HepG2 (cell line): ENCODE measurements at regions not wholly inside any gene's neighbourhood (a gene's known extent, or its start where the extent isn't known, plus 50 kb on each side); places are given as distances from the start of the nearest gene placed in this dataset.
A peak's percentile ranks its signal among the peaks of the same experiment; 100 is the strongest.

ENCODE experiments used
- ARNT2 ChIP-seq: sonication (generic); formaldehyde crosslinking; IDR thresholded peaks from 2 replicates; pipeline ENCODE4 v1.8.0; 2022; ENCODE audit warnings: mild to moderate bottlenecking, low read depth, missing genetic modification reagents, moderate library complexity
- BHLHE40 ChIP-seq: IDR thresholded peaks from 2 replicates; pipeline ENCODE4 v1.6.1; 2011; ENCODE audit warnings: low read length, improper control_type of control experiment
- CENPX ChIP-seq: sonication (generic); formaldehyde crosslinking; IDR thresholded peaks from 2 replicates; pipeline ENCODE4 v1.9.0; 2021; ENCODE audit warnings: mild to moderate bottlenecking, missing genetic modification reagents, moderate library complexity
- FOXK2 ChIP-seq: fragments of 450-650 bp; IDR thresholded peaks from 2 replicates; pipeline ENCODE4 v1.6.1; 2016
- HMG20A ChIP-seq: IDR thresholded peaks from 2 replicates; pipeline ENCODE4 v1.6.1; 2016; ENCODE audit warnings: borderline replicate concordance
- KAT7 ChIP-seq: IDR thresholded peaks from 2 replicates; pipeline ENCODE4 v1.6.1; 2018; ENCODE audit warnings: borderline replicate concordance, missing compliant biosample characterization
- KDM1A ChIP-seq: IDR thresholded peaks from 2 replicates; pipeline ENCODE4 v1.6.1; 2016; ENCODE audit warnings: missing compliant biosample characterization
- MIER3 ChIP-seq: IDR thresholded peaks from 2 replicates; pipeline ENCODE4 v1.6.1; 2016; ENCODE audit warnings: missing compliant biosample characterization, borderline replicate concordance
- MTA3 ChIP-seq: sonication (generic); formaldehyde crosslinking; IDR thresholded peaks from 2 replicates; pipeline ENCODE4 v1.4.0; 2020; ENCODE audit warnings: missing genetic modification reagents
- NR2F1 ChIP-seq, 2 experiments: fragments of 450-650 bp in 1 of 2; formaldehyde crosslinking in 1 of 2; IDR thresholded peaks; 2 replicates each; pipeline versions ENCODE4 v1.5.0 to v1.6.1; 2016 to 2020; ENCODE audit warnings: mild to moderate bottlenecking in 1 of 2, missing compliant biosample characterization in 1 of 2, missing genetic modification reagents in 1 of 2, moderate library complexity in 1 of 2
- RORA ChIP-seq: sonication (generic); formaldehyde crosslinking; IDR thresholded peaks from 2 replicates; pipeline ENCODE4 v1.5.0; 2020; ENCODE audit warnings: mild to moderate bottlenecking, missing genetic modification reagents, moderate library complexity
- SP140L ChIP-seq: sonication (generic); formaldehyde crosslinking; IDR thresholded peaks from 2 replicates; pipeline ENCODE4 v1.4.0; 2020; ENCODE audit warnings: missing genetic modification reagents, borderline replicate concordance
- SPEN ChIP-seq: sonication (generic); formaldehyde crosslinking; IDR thresholded peaks from 2 replicates; pipeline ENCODE4 v1.5.1; 2020; ENCODE audit warnings: low read depth, mild to moderate bottlenecking, missing genetic modification reagents
- ZBTB20 ChIP-seq: sonication (generic); formaldehyde crosslinking; IDR thresholded peaks from 2 replicates; pipeline ENCODE4 v1.8.1; 2023; ENCODE audit warnings: missing genetic modification reagents, low read depth, mild to moderate bottlenecking, borderline replicate concordance
- ZNF124 ChIP-seq: sonication (generic); formaldehyde crosslinking; IDR thresholded peaks from 2 replicates; pipeline ENCODE4 v1.4.0; 2020; ENCODE audit warnings: missing genetic modification reagents
- ZNF337 ChIP-seq: sonication (generic); formaldehyde crosslinking; IDR thresholded peaks from 2 replicates; pipeline ENCODE4 v1.5.1; 2020; ENCODE audit warnings: missing genetic modification reagents, low read depth, mild to moderate bottlenecking, borderline replicate concordance
- ZNF501 ChIP-seq: sonication (generic); formaldehyde crosslinking; IDR thresholded peaks from 2 replicates; pipeline ENCODE4 v1.5.1; 2020; ENCODE audit warnings: mild to moderate bottlenecking, moderate library complexity, missing genetic modification reagents
- ZNF549 ChIP-seq: sonication (generic); formaldehyde crosslinking; IDR thresholded peaks from 2 replicates; pipeline ENCODE4 v1.5.0; 2020; ENCODE audit warnings: missing genetic modification reagents
- ZSCAN12 ChIP-seq: sonication (generic); formaldehyde crosslinking; IDR thresholded peaks from 2 replicates; pipeline ENCODE4 v1.9.0; 2021; ENCODE audit warnings: mild to moderate bottlenecking, missing genetic modification reagents
- TF ChIP-seq, protein P1 (sequence below): sonication (generic); formaldehyde crosslinking; IDR thresholded peaks from 2 replicates; pipeline ENCODE4 v1.5.1; 2020; ENCODE audit warnings: missing genetic modification reagents, mild to moderate bottlenecking, borderline replicate concordance
- TF ChIP-seq, protein P2 (sequence below): sonication (generic); formaldehyde crosslinking; IDR thresholded peaks from 2 replicates; pipeline ENCODE4 v1.8.0; 2022; ENCODE audit warnings: mild to moderate bottlenecking, missing genetic modification reagents
- TF ChIP-seq, protein P3 (sequence below): IDR thresholded peaks from 2 replicates; pipeline ENCODE4 v1.6.1; 2016

DNA sequence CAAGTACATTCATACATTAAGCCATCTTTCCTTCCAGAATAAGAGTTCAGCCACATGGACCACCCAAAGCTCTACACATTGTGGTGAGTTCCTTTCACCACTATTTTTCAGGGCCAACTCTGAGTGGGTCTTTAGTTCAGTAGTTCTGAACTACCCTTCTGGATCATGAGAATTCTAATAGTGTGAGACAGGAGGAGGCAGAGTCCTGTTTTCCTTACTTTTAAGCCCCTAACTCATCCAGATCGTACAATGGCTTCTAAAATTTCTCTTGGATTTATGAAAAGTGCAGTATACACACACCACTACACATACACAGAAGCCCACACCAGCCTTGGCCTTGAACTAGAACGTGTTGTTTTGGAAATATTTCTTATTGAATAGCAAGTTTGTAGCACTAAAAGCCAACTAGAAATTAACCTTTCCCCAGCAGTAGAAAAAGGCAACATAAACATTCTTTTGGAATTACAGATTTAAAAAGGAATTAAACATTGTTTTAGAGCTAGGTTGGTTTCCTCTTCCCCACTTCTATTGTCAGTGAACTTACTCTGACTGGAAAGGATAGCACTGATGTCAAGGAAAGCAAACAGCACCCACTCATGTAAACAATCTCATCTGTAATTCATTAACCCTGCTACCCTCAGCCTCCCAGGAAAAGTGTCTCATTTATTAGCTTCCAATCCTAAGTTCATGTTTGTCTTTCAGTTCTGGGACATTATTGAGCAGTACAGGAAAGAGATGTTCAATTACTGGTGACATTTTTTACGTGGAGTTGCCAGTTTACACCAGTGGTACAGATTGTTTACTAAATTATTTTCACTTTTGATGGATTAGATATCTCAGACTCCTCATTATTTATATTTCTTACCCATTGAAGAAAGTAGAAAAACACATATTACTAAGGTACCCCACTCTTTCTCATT is 95.7 kb upstream of the AGTR1 start (continued):
- TF ChIP-seq KDM1A (CRISPR knock-in tag) (no peak), ZBTB20 (CRISPR knock-in tag) (peak; percentile 75; the same call in 1 of the 2 replicates), BHLHE40 (no peak), MTA3 (CRISPR knock-in tag) (no peak), SPEN (CRISPR knock-in tag) (no peak), HMG20A (CRISPR knock-in tag) (peak; percentile 96), ZNF549 (CRISPR knock-in tag) (no peak), ZNF337 (no peak), MIER3 (CRISPR knock-in tag) (peak; percentile 39; the same call in 1 of the 2 replicates), RORA (no peak), KAT7 (CRISPR knock-in tag) (peak; percentile 78; the same call in 1 of the 2 replicates), ZNF501 (no peak), CENPX (CRISPR knock-in tag) (no peak), SP140L (CRISPR knock-in tag) (no peak), FOXK2 (peak; percentile 48), ZSCAN12 (CRISPR knock-in tag) (no peak; the same call in 1 of the 2 replicates), ARNT2 (CRISPR knock-in tag) (0 out of 2 replicates have a peak, but pooled peaks have one; percentile 47), ZNF124 (CRISPR knock-in tag) (peak; percentile 31; the same call in 1 of the 2 replicates), NR2F1 (CRISPR knock-in tag; IDR thresholded peaks at IDR 0.05) (peak; percentile 60 to 61; a peak in 2 of 4 replicates)
- TF ChIP-seq, protein P1, sequence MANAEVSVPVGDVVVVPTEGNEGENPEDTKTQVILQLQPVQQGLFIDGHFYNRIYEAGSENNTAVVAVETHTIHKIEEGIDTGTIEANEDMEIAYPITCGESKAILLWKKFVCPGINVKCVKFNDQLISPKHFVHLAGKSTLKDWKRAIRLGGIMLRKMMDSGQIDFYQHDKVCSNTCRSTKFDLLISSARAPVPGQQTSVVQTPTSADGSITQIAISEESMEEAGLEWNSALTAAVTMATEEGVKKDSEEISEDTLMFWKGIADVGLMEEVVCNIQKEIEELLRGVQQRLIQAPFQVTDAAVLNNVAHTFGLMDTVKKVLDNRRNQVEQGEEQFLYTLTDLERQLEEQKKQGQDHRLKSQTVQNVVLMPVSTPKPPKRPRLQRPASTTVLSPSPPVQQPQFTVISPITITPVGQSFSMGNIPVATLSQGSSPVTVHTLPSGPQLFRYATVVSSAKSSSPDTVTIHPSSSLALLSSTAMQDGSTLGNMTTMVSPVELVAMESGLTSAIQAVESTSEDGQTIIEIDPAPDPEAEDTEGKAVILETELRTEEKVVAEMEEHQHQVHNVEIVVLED: no peak
- TF ChIP-seq, protein P2, sequence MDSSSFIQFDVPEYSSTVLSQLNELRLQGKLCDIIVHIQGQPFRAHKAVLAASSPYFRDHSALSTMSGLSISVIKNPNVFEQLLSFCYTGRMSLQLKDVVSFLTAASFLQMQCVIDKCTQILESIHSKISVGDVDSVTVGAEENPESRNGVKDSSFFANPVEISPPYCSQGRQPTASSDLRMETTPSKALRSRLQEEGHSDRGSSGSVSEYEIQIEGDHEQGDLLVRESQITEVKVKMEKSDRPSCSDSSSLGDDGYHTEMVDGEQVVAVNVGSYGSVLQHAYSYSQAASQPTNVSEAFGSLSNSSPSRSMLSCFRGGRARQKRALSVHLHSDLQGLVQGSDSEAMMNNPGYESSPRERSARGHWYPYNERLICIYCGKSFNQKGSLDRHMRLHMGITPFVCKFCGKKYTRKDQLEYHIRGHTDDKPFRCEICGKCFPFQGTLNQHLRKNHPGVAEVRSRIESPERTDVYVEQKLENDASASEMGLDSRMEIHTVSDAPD: 0 out of 2 replicates have a peak, but pooled peaks have one; percentile 33
- TF ChIP-seq, protein P3, sequence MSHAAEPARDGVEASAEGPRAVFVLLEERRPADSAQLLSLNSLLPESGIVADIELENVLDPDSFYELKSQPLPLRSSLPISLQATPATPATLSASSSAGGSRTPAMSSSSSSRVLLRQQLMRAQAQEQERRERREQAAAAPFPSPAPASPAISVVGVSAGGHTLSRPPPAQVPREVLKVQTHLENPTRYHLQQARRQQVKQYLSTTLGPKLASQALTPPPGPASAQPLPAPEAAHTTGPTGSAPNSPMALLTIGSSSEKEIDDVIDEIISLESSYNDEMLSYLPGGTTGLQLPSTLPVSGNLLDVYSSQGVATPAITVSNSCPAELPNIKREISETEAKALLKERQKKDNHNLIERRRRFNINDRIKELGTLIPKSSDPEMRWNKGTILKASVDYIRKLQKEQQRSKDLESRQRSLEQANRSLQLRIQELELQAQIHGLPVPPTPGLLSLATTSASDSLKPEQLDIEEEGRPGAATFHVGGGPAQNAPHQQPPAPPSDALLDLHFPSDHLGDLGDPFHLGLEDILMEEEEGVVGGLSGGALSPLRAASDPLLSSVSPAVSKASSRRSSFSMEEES (CRISPR knock-in tag): peak; percentile 48; the same call in 1 of the 2 replicates
